ENCODE measurements at regions not wholly inside any gene's neighbourhood (a gene's known extent, or its start where the extent isn't known, plus 50 kb on each side); places are given as distances from the start of the nearest gene placed in this dataset.
A peak's percentile ranks its signal among the peaks of the same experiment; 100 is the strongest.

- WGBS (ENCODE audit: missing lambda C conversion rate) = 8% methylated on average over 3 of the region's 3 CpGs
- Histone ChIP-seq H3K9me3 (no peaks in the 10 kb centered on the region), H3K4me3 (no peak overlapping the region), H3K4me1 (no peaks in the 10 kb centered on the region), H3K4me2 (no peak overlapping the region), H3K27ac (no peak overlapping the region)
- POLR2A ChIA-PET = no interaction called here
- CTCF ChIA-PET = no interaction called here
- FAIRE-seq (no peak), DNase-seq (ENCODE audit: low read depth in 1 of 2, low spot score in 1 of 2) (peak in 1 of 2 experiments; percentile 9), ATAC-seq (no peak)
- peak; percentile 79 for TF ChIP-seq REST (IDR thresholded peaks at IDR 0.05)
- no peak for TF ChIP-seq CBX8 (IDR thresholded peaks at IDR 0.05)
Measured at GRCh38 chr10:120131183-120131582, 238.7 kb downstream of the SEC23IP start.

- FAIRE-seq (no peak), DNase-seq (ENCODE audit: low read depth in 1 of 2, low spot score in 1 of 2) (no peak), ATAC-seq (no peak)
- Histone ChIP-seq H3K4me3 (no peak overlapping the region), H3K9me3 (no peaks in the 10 kb centered on the region), H3K27ac (no peak overlapping the region), H3K4me1 (no peaks in the 10 kb centered on the region), H3K4me2 (no peak overlapping the region)
- TF ChIP-seq ZFP36 (IDR thresholded peaks at IDR 0.05; ENCODE audit: borderline replicate concordance, partially characterized antibody) = no peak
- TF ChIP-seq TP53 (CRISPR knock-in tag; IDR thresholded peaks at IDR 0.05) = no peak
- TF ChIP-seq SMC3 (IDR thresholded peaks at IDR 0.05) = no peak
- TF ChIP-seq PBX3 (IDR thresholded peaks at IDR 0.05) = no peak
- ChIA-PET CTCF (no interaction called here), POLR2A (no interaction called here)
- under 1% methylated on average over 5 of the region's 5 CpGs for WGBS (ENCODE audit: missing lambda C conversion rate)
Measured at GRCh38 chr10:120132811-120133210, 240.3 kb downstream of the SEC23IP start.

- FAIRE-seq = no peak
- no peak overlapping the region for H3K27ac ChIP-seq
- WGBS (ENCODE audit: missing lambda C conversion rate) = 2% methylated on average over 3 of the region's 3 CpGs
- DNase-seq (ENCODE audit: low read depth in 1 of 2, low spot score in 1 of 2) = no peak
- no peak for ATAC-seq
- H3K4me3 ChIP-seq = no peak overlapping the region
- TF ChIP-seq MYC (IDR thresholded peaks at IDR 0.05; ENCODE audit: borderline replicate concordance, low read length) (no peak), MAZ (IDR thresholded peaks at IDR 0.05; ENCODE audit: borderline replicate concordance, low read depth, low read length) (no peak), MAFK (IDR thresholded peaks at IDR 0.05; ENCODE audit: partially characterized antibody) (peak; percentile 69), CHD2 (IDR thresholded peaks at IDR 0.05; ENCODE audit: low read length, partially characterized antibody) (no peak), PHF8 (IDR thresholded peaks at IDR 0.05; ENCODE audit: borderline replicate concordance, low read depth) (no peak)
- ChIA-PET POLR2A (no interaction called here), CTCF (no interaction called here)
- H3K9me3 ChIP-seq = no peaks in the 10 kb centered on the region
- no peak overlapping the region for H3K4me2 ChIP-seq
- H3K4me1 ChIP-seq = no peaks in the 10 kb centered on the region
Measured at GRCh38 chr10:120138689-120139088, 246.2 kb downstream of the SEC23IP start.

GRCh38 chr10:120145107-120145506, 252.6 kb downstream of the SEC23IP start:
- Histone ChIP-seq H3K4me2 (no peak overlapping the region), H3K4me3 (no peak overlapping the region), H3K27ac (no peak overlapping the region), H3K9me3 (no peaks in the 10 kb centered on the region), H3K4me1 (no peaks in the 10 kb centered on the region)
- ATAC-seq (no peak), FAIRE-seq (no peak), DNase-seq (ENCODE audit: low read depth in 1 of 2, low spot score in 1 of 2) (no peak)
- ChIA-PET CTCF (no interaction called here), POLR2A (no interaction called here)
- WGBS (ENCODE audit: missing lambda C conversion rate) = 3% methylated on average over 5 of the region's 5 CpGs
- TF ChIP-seq PBX3 (IDR thresholded peaks at IDR 0.05) (no peak), HOXB5 (CRISPR knock-in tag; IDR thresholded peaks at IDR 0.05) (no peak), CEBPB (IDR thresholded peaks at IDR 0.05) (no peak), RNF2 (IDR thresholded peaks at IDR 0.05; ENCODE audit: borderline replicate concordance, low read depth) (no peak), JUNB (IDR thresholded peaks at IDR 0.05) (no peak), ESRRA (IDR thresholded peaks at IDR 0.05; ENCODE audit: borderline replicate concordance, low read length) (no peak), CTCF (IDR thresholded peaks at IDR 0.05) (no peak), POLR2AphosphoS2 (conservative IDR thresholded peaks at IDR 0.05; ENCODE audit: low read length) (no peak), NPAS2 (CRISPR knock-in tag; IDR thresholded peaks at IDR 0.05; ENCODE audit: borderline replicate concordance) (no peak), EHMT2 (IDR thresholded peaks at IDR 0.05; ENCODE audit: low read depth) (no peak), FOXS1 (CRISPR knock-in tag; IDR thresholded peaks at IDR 0.05) (no peak), USF2 (IDR thresholded peaks at IDR 0.05) (no peak), CHD4 (IDR thresholded peaks at IDR 0.05; ENCODE audit: borderline replicate concordance) (no peak), CHD2 (IDR thresholded peaks at IDR 0.05; ENCODE audit: low read length, partially characterized antibody) (no peak), BHLHE40 (IDR thresholded peaks at IDR 0.05; ENCODE audit: low read depth, low read length) (no peak)
